Inferior parietal cortex (tissue), 1 donor: ENCODE measurements at regions not wholly inside any gene's neighbourhood (a gene's known extent, or its start where the extent isn't known, plus 50 kb on each side); places are given as distances from the start of the nearest gene placed in this dataset.

ENCODE experiments used
- DNase-seq: peaks from one replicate; pipeline ENCODE4 v3.0.0-alpha.2; 2016; ENCODE audit errors: extremely low spot score

DNA sequence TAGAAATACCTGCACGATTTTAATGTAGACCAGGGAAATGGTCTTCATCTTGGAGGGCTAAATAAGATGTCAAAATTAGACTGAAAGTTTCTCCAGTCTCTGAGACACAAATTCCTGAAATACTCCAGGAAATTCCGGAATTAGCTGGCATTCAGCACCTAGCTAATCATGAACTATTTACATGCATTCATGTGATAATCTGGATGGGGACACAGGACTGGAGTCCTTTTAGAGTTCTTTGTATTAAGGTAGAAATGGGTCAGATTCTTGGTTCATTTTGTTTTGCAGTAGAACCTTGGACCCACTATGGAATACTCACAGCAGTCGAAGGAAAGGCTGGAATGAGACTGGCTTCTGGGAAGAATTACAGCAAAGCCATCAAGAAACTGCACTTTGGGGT, 65.3 kb upstream of the MDFIC start:
- no peak for DNase-seq

DNA sequence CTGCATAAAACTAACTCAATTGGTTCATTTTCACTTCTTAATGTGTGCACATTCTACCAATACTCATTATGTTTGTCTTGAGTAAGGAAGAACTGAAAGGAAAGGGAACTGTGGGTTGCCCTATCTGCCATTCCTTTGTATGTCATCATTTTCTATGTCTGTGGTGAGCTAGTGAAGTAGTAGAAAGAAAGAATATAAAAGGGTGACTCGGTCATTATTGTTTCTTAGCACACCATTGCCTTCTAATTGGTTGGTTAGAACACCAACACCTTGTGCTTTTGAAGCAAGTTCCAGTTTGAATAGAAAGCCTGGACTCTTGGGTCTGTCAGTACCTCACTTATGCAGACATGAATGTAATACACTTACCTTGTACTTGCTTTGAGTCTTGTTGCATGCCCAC, 64.3 kb upstream of the MDFIC start:
- no peak for DNase-seq

DNA sequence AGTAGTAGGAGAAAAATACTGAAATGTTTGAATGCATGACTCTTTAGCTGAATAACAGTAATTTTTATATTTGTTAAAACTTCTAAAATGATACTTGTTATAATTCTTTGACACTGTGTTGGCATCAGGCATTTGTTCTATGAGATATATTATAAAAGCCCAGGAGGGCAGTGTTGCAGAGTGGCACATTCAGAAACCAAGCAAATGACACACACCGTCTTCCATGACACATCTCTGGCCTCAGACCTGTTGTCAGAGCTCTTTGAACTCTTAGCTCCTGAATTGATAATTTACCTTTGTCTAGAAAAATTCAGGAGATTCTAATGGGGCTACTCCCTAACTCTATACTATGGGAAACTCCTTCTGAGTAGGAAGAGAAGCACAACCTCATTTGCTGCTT, 62.4 kb upstream of the MDFIC start:
- DNase-seq, result no peak

DNA sequence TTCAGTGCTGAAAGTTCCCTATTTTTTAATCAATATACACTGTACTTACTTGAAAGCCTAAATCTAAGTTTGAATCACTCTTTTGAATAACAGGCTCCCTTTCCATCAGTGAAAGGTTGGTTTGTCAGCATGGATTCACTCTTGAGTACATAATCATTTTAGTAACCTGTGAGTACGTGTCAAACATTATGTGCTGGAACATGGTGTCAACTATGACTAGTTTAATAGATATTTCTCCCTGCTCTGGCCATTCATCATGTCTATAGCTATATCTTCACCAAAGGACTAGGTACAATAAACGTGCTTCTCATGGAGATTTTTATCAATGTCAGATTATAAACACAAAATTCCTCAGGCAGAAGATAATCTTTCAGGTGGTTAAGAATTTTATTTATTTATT, 61.7 kb upstream of the MDFIC start:
- no peak for DNase-seq

DNA sequence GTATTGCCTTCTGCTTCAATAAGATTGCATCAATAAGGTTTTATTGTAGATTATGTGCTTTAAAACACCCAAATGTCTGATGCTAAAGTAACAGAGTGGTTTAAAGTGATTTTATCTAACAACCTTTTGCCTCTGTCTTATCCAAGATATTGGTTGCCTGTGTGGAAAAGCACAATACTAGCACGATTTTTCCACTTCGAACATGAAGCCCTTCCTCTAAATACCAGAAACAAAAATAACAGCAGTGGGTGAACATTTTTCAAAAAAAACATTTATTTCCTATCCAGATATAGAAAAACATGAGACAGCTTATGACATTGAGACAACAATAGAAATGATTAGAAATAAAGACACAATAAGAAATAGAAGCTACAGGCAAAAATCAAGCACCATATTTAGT, 59.5 kb upstream of the MDFIC start:
- DNase-seq, result no peak

DNA sequence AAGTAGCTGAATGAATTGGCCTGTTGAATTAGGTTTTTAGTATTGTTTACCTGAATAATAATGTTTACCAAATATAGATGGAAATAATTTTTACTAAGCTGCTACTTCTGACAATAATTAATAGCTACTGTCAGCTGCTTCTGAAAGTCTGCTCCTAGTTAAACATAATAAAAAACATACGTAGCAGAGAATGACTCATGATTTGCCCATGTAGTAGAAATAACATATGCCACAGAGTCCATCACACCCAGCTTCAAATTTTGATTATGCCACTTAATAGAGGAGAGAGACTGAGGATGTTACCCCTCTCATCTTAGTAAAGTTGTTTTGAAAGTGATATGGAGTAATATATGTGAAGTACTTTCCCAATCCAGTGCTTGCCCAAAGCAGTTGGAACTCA, 57.6 kb upstream of the MDFIC start:
- DNase-seq, result no peak

DNA sequence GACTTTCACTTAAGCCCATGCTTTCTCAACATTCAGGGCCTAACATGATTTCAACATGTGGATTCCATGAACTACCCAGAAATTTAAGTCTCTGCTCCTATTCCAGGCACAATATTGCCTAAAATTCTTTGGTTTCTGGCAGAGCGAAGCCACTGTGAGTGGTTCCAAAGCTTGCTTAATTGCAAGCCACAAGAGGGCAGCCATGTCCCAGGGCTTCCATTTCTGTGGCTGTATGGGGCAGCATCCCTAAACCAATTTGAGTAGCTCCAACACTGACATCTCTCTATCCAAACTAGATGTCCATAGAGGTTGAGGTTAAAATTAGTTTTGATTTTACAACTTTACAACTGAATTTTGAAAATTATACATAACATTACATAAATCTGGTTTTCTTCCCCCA, 56.3 kb upstream of the MDFIC start:
- peak; percentile 11 for DNase-seq
